Suppressor macrophage treated with lipopolysaccharide for 4 hours (primary cell): ENCODE measurements at regions not wholly inside any gene's neighbourhood (a gene's known extent, or its start where the extent isn't known, plus 50 kb on each side); places are given as distances from the start of the nearest gene placed in this dataset.
"Not testable (repeated sequence)": the region's sequence is repeated elsewhere in the genome, so short reads cannot be mapped to it uniquely, and the experiment has no call there.

Experiments
- DNase-seq: peaks from one replicate; pipeline ENCODE4 v3.0.0-alpha.2; 2020

GRCh38 chr21:9697751-9698150 lies 823.6 kb upstream of the TPTE start:
- not testable (repeated sequence) for DNase-seq

GRCh38 chr21:9705016-9705415 lies 816.4 kb upstream of the TPTE start:
- DNase-seq: not testable (repeated sequence)

- DNase-seq: not testable (repeated sequence)
Measured at GRCh38 chr21:9705455-9705854, 815.9 kb upstream of the TPTE start.

- not testable (repeated sequence) for DNase-seq
Measured at GRCh38 chr21:9724542-9724941, 796.8 kb upstream of the TPTE start.

- not testable (repeated sequence) for DNase-seq
Measured at GRCh38 chr21:9727187-9727586, 794.2 kb upstream of the TPTE start.

- not testable (repeated sequence) for DNase-seq
Measured at GRCh38 chr21:9728219-9728992, 793.0 kb upstream of the TPTE start.

- DNase-seq: no peak
Measured at GRCh38 chr21:9730866-9731265, 790.5 kb upstream of the TPTE start.

- DNase-seq: not testable (repeated sequence)
Measured at GRCh38 chr21:9731317-9731716, 790.1 kb upstream of the TPTE start.

- not testable (repeated sequence) for DNase-seq
Measured at GRCh38 chr21:9732605-9733004, 788.8 kb upstream of the TPTE start.

- DNase-seq: not testable (repeated sequence)
Measured at GRCh38 chr21:9733761-9734558, 787.4 kb upstream of the TPTE start.

- no peak for DNase-seq
Measured at GRCh38 chr21:9735421-9735961, 785.9 kb upstream of the TPTE start.

GRCh38 chr21:9737301-9737700 lies 784.1 kb upstream of the TPTE start:
- not testable (repeated sequence) for DNase-seq

- DNase-seq: peak; percentile 29
Measured at GRCh38 chr21:9737871-9738515, 783.4 kb upstream of the TPTE start.

GRCh38 chr21:9738527-9738926 lies 782.9 kb upstream of the TPTE start:
- DNase-seq: no peak

GRCh38 chr21:9739240-9739639 lies 782.1 kb upstream of the TPTE start:
- DNase-seq: no peak

- DNase-seq: not testable (repeated sequence)
Measured at GRCh38 chr21:9740177-9740941, 781.0 kb upstream of the TPTE start.

GRCh38 chr21:9740991-9741742 lies 780.2 kb upstream of the TPTE start:
- peak; percentile 18 for DNase-seq

GRCh38 chr21:9743566-9743965 lies 777.8 kb upstream of the TPTE start:
- not testable (repeated sequence) for DNase-seq

- not testable (repeated sequence) for DNase-seq
Measured at GRCh38 chr21:9744166-9744565, 777.2 kb upstream of the TPTE start.

- DNase-seq: not testable (repeated sequence)
Measured at GRCh38 chr21:9744593-9744992, 776.8 kb upstream of the TPTE start.

- DNase-seq: not testable (repeated sequence)
Measured at GRCh38 chr21:9745457-9746108, 775.8 kb upstream of the TPTE start.
